Stimulated activated naive CD8-positive, alpha-beta T cell treated with anti-CD3 and anti-CD28 coated beads, Interleukin-15, amount 100 ng/mL, for 72 hours (primary cell): ENCODE measurements at regions not wholly inside any gene's neighbourhood (a gene's known extent, or its start where the extent isn't known, plus 50 kb on each side); places are given as distances from the start of the nearest gene placed in this dataset.
A peak's percentile ranks its signal among the peaks of the same experiment; 100 is the strongest.

Experiments used
- ATAC-seq: fragments of 150-1000 bp; cut with Tn5 transposase; 2 replicates; pipeline ENCODE4 v1.10.0; 2021; ENCODE audit warnings: mild to moderate bottlenecking, moderate library complexity
- DNase-seq, 2 donors: peaks; one replicate each; pipeline ENCODE4 v3.0.0; 2021 to 2022
- H3K27ac Mint-ChIP-seq, 2 donors: one replicate each; pipeline ENCODE4 v1.8.0; 2022; ENCODE audit warnings: mild to moderate bottlenecking in 2 of 2, mixed read lengths in 2 of 2, moderate library complexity in 2 of 2
- H3K27me3 Mint-ChIP-seq: one replicate; pipeline ENCODE4 v1.8.0; 2022; ENCODE audit warnings: mixed read lengths
- H3K4me1 Mint-ChIP-seq: one replicate; pipeline ENCODE4 v1.8.0; 2022; ENCODE audit warnings: mild to moderate bottlenecking, mixed read lengths
- H3K4me3 Mint-ChIP-seq, 2 donors: one replicate each; pipeline ENCODE4 v1.8.0; 2022; ENCODE audit warnings: mild to moderate bottlenecking in 2 of 2, mixed read lengths in 2 of 2, moderate library complexity in 1 of 2
- H3K9me3 Mint-ChIP-seq, 2 donors: one replicate each; pipeline ENCODE4 v1.8.0; 2022; ENCODE audit warnings: mixed read lengths in 2 of 2

GRCh38 chr6:168165373-168165772 lies 86.4 kb upstream of the FRMD1 start:
- Mint-ChIP-seq H3K4me1 (peaks cover 4% of the 10 kb centered on the region), H3K27me3 (peaks cover 12% of the 10 kb centered on the region), H3K27ac (no peak overlapping the region), H3K4me3 (no peak overlapping the region), H3K9me3 (peaks cover 8 to 24% of the 10 kb centered on the region in 2 donors)
- ATAC-seq (no peak), DNase-seq (no peak)

- H3K27me3 Mint-ChIP-seq = peaks cover 17% of the 10 kb centered on the region
- ATAC-seq = no peak
- H3K4me1 Mint-ChIP-seq = peaks cover 4% of the 10 kb centered on the region
- H3K4me3 Mint-ChIP-seq = no peak overlapping the region
- peaks cover 8 to 22% of the 10 kb centered on the region in 2 donors for H3K9me3 Mint-ChIP-seq
- H3K27ac Mint-ChIP-seq = peak overlapping the region in 1 of 2 donors; percentile 12
- no peak for DNase-seq
Measured at GRCh38 chr6:168164462-168165061, 85.5 kb upstream of the FRMD1 start.

- no peak overlapping the region for H3K4me3 Mint-ChIP-seq
- H3K9me3 Mint-ChIP-seq = peaks cover 7 to 13% of the 10 kb centered on the region in 2 donors
- H3K4me1 Mint-ChIP-seq = peaks cover 4% of the 10 kb centered on the region
- ATAC-seq = no peak
- H3K27ac Mint-ChIP-seq = no peak overlapping the region
- peaks cover 26% of the 10 kb centered on the region for H3K27me3 Mint-ChIP-seq
- no peak for DNase-seq
Measured at GRCh38 chr6:168163096-168163731, 84.2 kb upstream of the FRMD1 start.

- Mint-ChIP-seq H3K4me1 (no peaks in the 10 kb centered on the region), H3K4me3 (no peak overlapping the region), H3K9me3 (peaks cover 0 to 4% of the 10 kb centered on the region in 2 donors), H3K27me3 (peaks cover 34% of the 10 kb centered on the region), H3K27ac (no peak overlapping the region)
- ATAC-seq = no peak
- no peak for DNase-seq
Measured at GRCh38 chr6:168162366-168162765, 83.4 kb upstream of the FRMD1 start.

- ATAC-seq (peak; percentile 37), DNase-seq (no peak)
- H3K4me3 Mint-ChIP-seq = no peak overlapping the region
- H3K27me3 Mint-ChIP-seq = peaks cover 44% of the 10 kb centered on the region
- no peaks in the 10 kb centered on the region for H3K4me1 Mint-ChIP-seq
- H3K27ac Mint-ChIP-seq = peak overlapping the region in 1 of 2 donors; percentile 59
- H3K9me3 Mint-ChIP-seq = no peaks in the 10 kb centered on the region
Measured at GRCh38 chr6:168161371-168161750, 82.3 kb upstream of the FRMD1 start.

- Mint-ChIP-seq H3K27ac (no peak overlapping the region), H3K9me3 (no peaks in the 10 kb centered on the region), H3K4me3 (no peak overlapping the region), H3K4me1 (no peaks in the 10 kb centered on the region), H3K27me3 (peaks cover 50% of the 10 kb centered on the region)
- no peak for ATAC-seq
- no peak for DNase-seq
Measured at GRCh38 chr6:168160506-168161370, 81.7 kb upstream of the FRMD1 start.

- no peaks in the 10 kb centered on the region for H3K4me1 Mint-ChIP-seq
- H3K27me3 Mint-ChIP-seq = peaks cover 59% of the 10 kb centered on the region
- H3K9me3 Mint-ChIP-seq = no peaks in the 10 kb centered on the region
- no peak overlapping the region for H3K4me3 Mint-ChIP-seq
- no peak for DNase-seq
- no peak overlapping the region for H3K27ac Mint-ChIP-seq
- no peak for ATAC-seq
Measured at GRCh38 chr6:168159506-168159905, 80.5 kb upstream of the FRMD1 start.

GRCh38 chr6:168158980-168159349 lies 80.0 kb upstream of the FRMD1 start:
- Mint-ChIP-seq H3K27ac (no peak overlapping the region), H3K4me1 (no peaks in the 10 kb centered on the region), H3K9me3 (no peaks in the 10 kb centered on the region), H3K4me3 (no peak overlapping the region), H3K27me3 (peaks cover 64% of the 10 kb centered on the region)
- DNase-seq (no peak), ATAC-seq (no peak)

- Mint-ChIP-seq H3K9me3 (no peaks in the 10 kb centered on the region), H3K4me1 (no peaks in the 10 kb centered on the region), H3K27me3 (peaks cover 64% of the 10 kb centered on the region), H3K4me3 (no peak overlapping the region), H3K27ac (no peak overlapping the region)
- no peak for ATAC-seq
- DNase-seq = no peak
Measured at GRCh38 chr6:168158213-168158979, 79.4 kb upstream of the FRMD1 start.

- Mint-ChIP-seq H3K4me3 (no peak overlapping the region), H3K27ac (no peak overlapping the region), H3K9me3 (no peaks in the 10 kb centered on the region), H3K27me3 (peaks cover 56% of the 10 kb centered on the region), H3K4me1 (no peaks in the 10 kb centered on the region)
- ATAC-seq (no peak), DNase-seq (no peak)
Measured at GRCh38 chr6:168157272-168158212, 78.5 kb upstream of the FRMD1 start.

- no peaks in the 10 kb centered on the region for H3K9me3 Mint-ChIP-seq
- no peak overlapping the region for H3K4me3 Mint-ChIP-seq
- no peaks in the 10 kb centered on the region for H3K4me1 Mint-ChIP-seq
- peaks cover 56% of the 10 kb centered on the region for H3K27me3 Mint-ChIP-seq
- DNase-seq (no peak), ATAC-seq (no peak)
- H3K27ac Mint-ChIP-seq = no peak overlapping the region
Measured at GRCh38 chr6:168156742-168157265, 77.8 kb upstream of the FRMD1 start.

- no peak overlapping the region for H3K27ac Mint-ChIP-seq
- H3K4me1 Mint-ChIP-seq = no peaks in the 10 kb centered on the region
- H3K9me3 Mint-ChIP-seq = no peaks in the 10 kb centered on the region
Measured at GRCh38 chr6:168155821-168156741, 77.1 kb upstream of the FRMD1 start.

GRCh38 chr6:168155193-168155592 lies 76.2 kb upstream of the FRMD1 start:
- Mint-ChIP-seq H3K27me3 (peaks cover 66% of the 10 kb centered on the region), H3K9me3 (no peaks in the 10 kb centered on the region), H3K27ac (peak overlapping the region in 1 of 2 donors; percentile 74), H3K4me1 (no peaks in the 10 kb centered on the region), H3K4me3 (no peak overlapping the region)
- ATAC-seq (no peak), DNase-seq (no peak)

More at GRCh38 chr6:168155821-168156741, 77.1 kb upstream of the FRMD1 start:
- ATAC-seq (no peak), DNase-seq (no peak)
- Mint-ChIP-seq H3K4me3 (no peak overlapping the region), H3K27me3 (peaks cover 57% of the 10 kb centered on the region)
